ENCODE measurements at regions not wholly inside any gene's neighbourhood (a gene's known extent, or its start where the extent isn't known, plus 50 kb on each side); places are given as distances from the start of the nearest gene placed in this dataset.
"Not testable (repeated sequence)": the region's sequence is repeated elsewhere in the genome, so short reads cannot be mapped to it uniquely, and the experiment has no call there.

DNA sequence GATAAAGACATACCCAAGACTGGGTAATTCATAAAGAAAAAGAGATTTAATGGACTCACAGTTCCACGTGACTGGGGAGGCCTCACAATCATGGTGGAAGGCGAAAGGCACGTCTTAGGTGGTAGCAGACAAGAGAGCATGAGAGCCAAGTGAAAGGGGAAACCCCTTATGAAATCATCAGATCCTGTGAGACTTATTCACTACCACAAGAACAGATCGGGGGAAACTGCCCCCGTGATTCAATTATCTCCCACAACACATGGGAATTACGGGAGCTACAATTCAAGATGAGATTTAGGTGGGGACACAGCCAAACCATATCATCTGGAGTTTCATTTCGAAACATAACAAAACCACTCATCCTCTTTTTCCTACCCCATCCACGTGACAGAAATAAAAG, 193.2 kb downstream of the OR2B2 start:
- TF ChIP-seq POLR2A (IDR thresholded peaks at IDR 0.05), result not testable (repeated sequence)
- TF ChIP-seq, protein P1, sequence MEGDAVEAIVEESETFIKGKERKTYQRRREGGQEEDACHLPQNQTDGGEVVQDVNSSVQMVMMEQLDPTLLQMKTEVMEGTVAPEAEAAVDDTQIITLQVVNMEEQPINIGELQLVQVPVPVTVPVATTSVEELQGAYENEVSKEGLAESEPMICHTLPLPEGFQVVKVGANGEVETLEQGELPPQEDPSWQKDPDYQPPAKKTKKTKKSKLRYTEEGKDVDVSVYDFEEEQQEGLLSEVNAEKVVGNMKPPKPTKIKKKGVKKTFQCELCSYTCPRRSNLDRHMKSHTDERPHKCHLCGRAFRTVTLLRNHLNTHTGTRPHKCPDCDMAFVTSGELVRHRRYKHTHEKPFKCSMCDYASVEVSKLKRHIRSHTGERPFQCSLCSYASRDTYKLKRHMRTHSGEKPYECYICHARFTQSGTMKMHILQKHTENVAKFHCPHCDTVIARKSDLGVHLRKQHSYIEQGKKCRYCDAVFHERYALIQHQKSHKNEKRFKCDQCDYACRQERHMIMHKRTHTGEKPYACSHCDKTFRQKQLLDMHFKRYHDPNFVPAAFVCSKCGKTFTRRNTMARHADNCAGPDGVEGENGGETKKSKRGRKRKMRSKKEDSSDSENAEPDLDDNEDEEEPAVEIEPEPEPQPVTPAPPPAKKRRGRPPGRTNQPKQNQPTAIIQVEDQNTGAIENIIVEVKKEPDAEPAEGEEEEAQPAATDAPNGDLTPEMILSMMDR (IDR thresholded peaks at IDR 0.05), result not testable (repeated sequence)

Data from esophagus squamous epithelium (tissue), 4 donors.